GM21367 (cell line): ENCODE measurements at regions not wholly inside any gene's neighbourhood (a gene's known extent, or its start where the extent isn't known, plus 50 kb on each side); places are given as distances from the start of the nearest gene placed in this dataset.

Source experiments
- ATAC-seq: cut with Tn5 transposase; IDR thresholded peaks from one replicate; pipeline ENCODE4 v1.9.1; 2021; ENCODE audit not compliant: unreplicated experiment

- ATAC-seq: no peak
These were observed 473.0 kb downstream of the BMP2 start for GRCh38 chr20:7240490-7240889.

GRCh38 chr20:7248281-7249201 is 481.1 kb downstream of the BMP2 start:
- no peak for ATAC-seq

- ATAC-seq: no peak
These were observed 482.9 kb downstream of the BMP2 start for GRCh38 chr20:7250337-7250736.

GRCh38 chr20:7257099-7257498 is 489.6 kb downstream of the BMP2 start:
- ATAC-seq: no peak

GRCh38 chr20:7257692-7258466 is 490.4 kb downstream of the BMP2 start:
- no peak for ATAC-seq

GRCh38 chr20:7262803-7263202 is 495.3 kb downstream of the BMP2 start:
- no peak for ATAC-seq

GRCh38 chr20:7264137-7264536 is 496.7 kb downstream of the BMP2 start:
- ATAC-seq: no peak

- ATAC-seq: no peak
These were observed 502.0 kb downstream of the BMP2 start for GRCh38 chr20:7269452-7269851.

- no peak for ATAC-seq
These were observed 505.0 kb downstream of the BMP2 start for GRCh38 chr20:7272512-7272911.

- no peak for ATAC-seq
These were observed 507.4 kb downstream of the BMP2 start for GRCh38 chr20:7274870-7275269.

- ATAC-seq: no peak
These were observed 508.3 kb downstream of the BMP2 start for GRCh38 chr20:7275645-7276237.

GRCh38 chr20:7285918-7286556 is 518.6 kb downstream of the BMP2 start:
- ATAC-seq: peak; percentile 68

- no peak for ATAC-seq
These were observed 523.9 kb downstream of the BMP2 start for GRCh38 chr20:7291323-7291943.

- ATAC-seq: no peak
These were observed 524.5 kb downstream of the BMP2 start for GRCh38 chr20:7291946-7292345.

GRCh38 chr20:7294816-7295360 is 527.4 kb downstream of the BMP2 start:
- no peak for ATAC-seq

GRCh38 chr20:7301807-7302206 is 534.3 kb downstream of the BMP2 start:
- no peak for ATAC-seq

GRCh38 chr20:7302250-7302649 is 534.8 kb downstream of the BMP2 start:
- ATAC-seq: no peak

GRCh38 chr20:7305976-7306375 is 538.5 kb downstream of the BMP2 start:
- no peak for ATAC-seq

GRCh38 chr20:7308163-7308562 is 540.7 kb downstream of the BMP2 start:
- no peak for ATAC-seq

GRCh38 chr20:7313047-7313446 is 545.6 kb downstream of the BMP2 start:
- ATAC-seq: no peak
